Spleen (tissue), 4 donors: ENCODE measurements at regions not wholly inside any gene's neighbourhood (a gene's known extent, or its start where the extent isn't known, plus 50 kb on each side); places are given as distances from the start of the nearest gene placed in this dataset.

ENCODE experiments used
- small RNA-seq, 4 donors: library from RNA; depleted of rRNA; stranded (forward); fragments of <200 nt; gene quantifications; one replicate each; pipeline ENCODE3, GENCODE V24; 2016

Small RNAs in the stretch of these regions (small RNA-seq; reads per million reads assigned to genes)
- 0 reads per million in 4 donors for gene RNU6-1235P
